H1 (cell line): ENCODE measurements at regions not wholly inside any gene's neighbourhood (a gene's known extent, or its start where the extent isn't known, plus 50 kb on each side); places are given as distances from the start of the nearest gene placed in this dataset.

ENCODE experiments used
- CTCF ChIA-PET: fragments of 300-600 bp; sonication (Branson Sonifier 250); formaldehyde crosslinking; loops from one replicate; lab custom pipeline; 2021; ENCODE audit not compliant: partially characterized antibody; lab: Charles Lee
- POLR2A ChIA-PET: fragments of 300-600 bp; sonication (Branson Sonifier 250); formaldehyde crosslinking; loops from one replicate; lab custom pipeline; 2021; ENCODE audit warnings: inconsistent platforms; ENCODE audit not compliant: partially characterized antibody; lab: Charles Lee
- DNase-seq, 2 experiments: peaks; one replicate each; pipeline versions ENCODE4 v3.0.0 to v3.0.0-alpha.2; 2010 to 2022; ENCODE audit warnings: low spot score in 2 of 2, low read depth in 1 of 2, mixed read lengths in 1 of 2
- FAIRE-seq: peaks from 2 replicates; lab custom pipeline; 2011; peaks lifted over from hg19 to GRCh38; lab: Jason Lieb, UNC
- H2AFZ ChIP-seq: 2 replicates; pipeline ENCODE4 v1.8.1; 2012; ENCODE audit warnings: low read length, inconsistent platforms
- H2AK5ac ChIP-seq: 2 replicates; pipeline ENCODE4 v1.6.1; 2013; ENCODE audit warnings: low read depth, low read length
- H2BK120ac ChIP-seq: replicated peaks from 2 replicates; pipeline ENCODE3; 2013; ENCODE audit warnings: low read depth, low read length, inconsistent platforms
- H2BK12ac ChIP-seq: 2 replicates; pipeline ENCODE4 v1.6.1; 2013; ENCODE audit warnings: low read depth, low read length
- H2BK15ac ChIP-seq: 2 replicates; pipeline ENCODE4 v1.6.1; 2013; ENCODE audit warnings: low read length
- H2BK20ac ChIP-seq: 2 replicates; pipeline ENCODE4 v1.6.1; 2013; ENCODE audit warnings: low read length
- H2BK5ac ChIP-seq: 2 replicates; pipeline ENCODE4 v1.6.1; 2013; ENCODE audit warnings: low read depth, low read length
- H3K14ac ChIP-seq: 2 replicates; pipeline ENCODE4 v1.6.1; 2013; ENCODE audit warnings: inconsistent platforms; ENCODE audit not compliant: insufficient read length
- H3K18ac ChIP-seq: 2 replicates; pipeline ENCODE4 v1.6.1; 2013; ENCODE audit warnings: low read length; ENCODE audit errors: extremely low read depth
- H3K23ac ChIP-seq: 2 replicates; pipeline ENCODE4 v1.6.1; 2013; ENCODE audit warnings: inconsistent platforms; ENCODE audit not compliant: insufficient read length
- H3K23me2 ChIP-seq: 2 replicates; pipeline ENCODE4 v1.6.1; 2013; ENCODE audit warnings: low read depth, low read length
- H3K27ac ChIP-seq: 2 replicates; pipeline ENCODE4 v1.6.1; 2011; ENCODE audit warnings: low read depth, low read length, inconsistent platforms
- H3K27me3 ChIP-seq, 4 experiments: replicated peaks in 1 of 4; 1 replicate in 1 of 4; 2 replicates in 3 of 4; pipeline versions ENCODE4 v1.6.1 to v1.8.1; 2011 to 2013; ENCODE audit warnings: low read length in 3 of 4, mild to moderate bottlenecking in 3 of 4, inconsistent platforms in 2 of 4, mixed read lengths in 2 of 4, moderate library complexity in 1 of 4; ENCODE audit not compliant: control insufficient read depth in 3 of 4, insufficient read depth in 3 of 4; ENCODE audit errors: extremely low read depth in 1 of 4
- H3K36me3 ChIP-seq, 4 experiments: 2 replicates each; pipeline versions ENCODE4 v1.6.1 to v1.8.1; 2011 to 2013; ENCODE audit warnings: mild to moderate bottlenecking in 4 of 4, low read length in 3 of 4, moderate library complexity in 2 of 4, control low read depth in 1 of 4, inconsistent platforms in 1 of 4; ENCODE audit not compliant: insufficient read depth in 4 of 4, control insufficient read depth in 2 of 4
- H3K4ac ChIP-seq: replicated peaks from 2 replicates; pipeline ENCODE3; 2013; ENCODE audit warnings: low read length, low read depth, mixed read lengths, inconsistent platforms; ENCODE audit not compliant: insufficient read length
- H3K4me1 ChIP-seq, 4 experiments: replicated peaks in 1 of 4; 1 replicate in 1 of 4; 2 replicates in 3 of 4; pipeline versions ENCODE4 v1.6.1 to v1.8.1; 2011 to 2013; ENCODE audit warnings: low read length in 3 of 4, inconsistent platforms in 2 of 4, mixed read lengths in 1 of 4; ENCODE audit not compliant: insufficient read depth in 4 of 4, control insufficient read depth in 3 of 4
- H3K4me2 ChIP-seq, 2 experiments: 2 replicates each; pipeline versions ENCODE4 v1.6.1 to v1.8.1; 2011 to 2013; ENCODE audit warnings: low read depth in 2 of 2, low read length in 2 of 2, control low read depth in 1 of 2, inconsistent platforms in 1 of 2, mild to moderate bottlenecking in 1 of 2; ENCODE audit not compliant: insufficient read depth in 1 of 2
- H3K4me3 ChIP-seq, 4 experiments: fragments of 200-600, 300-600 bp in 1 of 4; sonication (generic), shearing (Covaris generic), sonication (Bioruptor Twin) in 1 of 4; 2 replicates each; pipeline versions ENCODE4 v1.5.1 to v1.8.1; 2011 to 2016; ENCODE audit warnings: low read length in 4 of 4, low read depth in 3 of 4, control low read depth in 2 of 4, inconsistent platforms in 2 of 4, mild to moderate bottlenecking in 2 of 4, mixed read lengths in 1 of 4, moderate library complexity in 1 of 4; ENCODE audit not compliant: insufficient read depth in 2 of 4; ENCODE audit errors: extremely low read depth in 1 of 4
- H3K56ac ChIP-seq: replicated peaks from 2 replicates; pipeline ENCODE3; 2013; ENCODE audit warnings: low read depth, mild to moderate bottlenecking, mixed read lengths, low read length, inconsistent platforms; ENCODE audit not compliant: insufficient read length
- H3K79me1 ChIP-seq: 2 replicates; pipeline ENCODE4 v1.6.1; 2013; ENCODE audit warnings: low read depth, low read length, control low read depth
- H3K79me2 ChIP-seq, 2 experiments: 2 replicates each; pipeline versions ENCODE4 v1.6.1 to v1.8.1; 2012 to 2013; ENCODE audit warnings: low read length in 2 of 2, mild to moderate bottlenecking in 2 of 2, inconsistent platforms in 1 of 2; ENCODE audit not compliant: insufficient read depth in 2 of 2, control insufficient read depth in 1 of 2
- H3K9ac ChIP-seq, 4 experiments: replicated peaks in 1 of 4; 1 replicate in 1 of 4; 2 replicates in 3 of 4; pipeline versions ENCODE4 v1.6.1 to v1.8.1; 2011 to 2013; ENCODE audit warnings: low read depth in 3 of 4, low read length in 3 of 4, control low read depth in 2 of 4, mild to moderate bottlenecking in 2 of 4, moderate library complexity in 2 of 4, inconsistent platforms in 1 of 4; ENCODE audit errors: extremely low read depth in 1 of 4
- H3K9me3 ChIP-seq, 2 experiments: 2 replicates each; pipeline versions ENCODE4 v1.6.1 to v1.8.1; 2012 to 2013; ENCODE audit warnings: mild to moderate bottlenecking in 2 of 2, moderate library complexity in 2 of 2, control low read depth in 1 of 2, inconsistent platforms in 1 of 2, low read depth in 1 of 2, low read length in 1 of 2, mixed read lengths in 1 of 2; ENCODE audit not compliant: insufficient read depth in 2 of 2
- H4K20me1 ChIP-seq, 2 experiments: replicated peaks in 1 of 2; 2 replicates each; pipeline versions ENCODE3 to v1.8.1; 2011 to 2013; ENCODE audit warnings: inconsistent platforms in 2 of 2, low read length in 2 of 2, mild to moderate bottlenecking in 1 of 2; ENCODE audit not compliant: insufficient read depth in 2 of 2, control insufficient read depth in 1 of 2
- H4K5ac ChIP-seq: 2 replicates; pipeline ENCODE4 v1.6.1; 2013; ENCODE audit warnings: low read length, low read depth, mixed read lengths, inconsistent platforms; ENCODE audit not compliant: insufficient read length
- H4K8ac ChIP-seq: 2 replicates; pipeline ENCODE4 v1.8.0; 2013; ENCODE audit warnings: mild to moderate bottlenecking, moderate library complexity, low read length, inconsistent platforms; ENCODE audit not compliant: insufficient read depth; ENCODE audit errors: extremely low read depth
- H4K91ac ChIP-seq: replicated peaks from 2 replicates; pipeline ENCODE3; 2013; ENCODE audit warnings: low read length, mixed read lengths, inconsistent platforms; ENCODE audit not compliant: insufficient read length
- CBX8 ChIP-seq: fragments of 300-800, 300-1000 bp; sonication (generic); IDR thresholded peaks from 2 replicates; pipeline ENCODE4 v1.7.1; 2016; ENCODE audit warnings: low read depth, low read length, borderline replicate concordance
- CEBPB ChIP-seq: IDR thresholded peaks from 2 replicates; pipeline ENCODE4 v1.6.1; 2012; ENCODE audit warnings: low read depth, low read length
- CTBP2 ChIP-seq: IDR thresholded peaks from 2 replicates; pipeline ENCODE4 v1.7.0; 2011; ENCODE audit warnings: borderline replicate concordance, mild to moderate bottlenecking, moderate library complexity, mixed read lengths, low read length; ENCODE audit not compliant: insufficient read depth, insufficient read length
- CTCF ChIP-seq, 3 experiments: IDR thresholded peaks; 1 replicate in 2 of 3; 2 replicates in 1 of 3; pipeline versions ENCODE4 v1.5.1 to v1.6.1; 2011; ENCODE audit warnings: low read length in 3 of 3, mild to moderate bottlenecking in 3 of 3, inconsistent platforms in 2 of 3, low read depth in 1 of 3, moderate library complexity in 1 of 3; ENCODE audit not compliant: insufficient read depth in 1 of 3; ENCODE audit errors: control extremely low read depth in 1 of 3
- HDAC2 ChIP-seq, 2 experiments: fragments of 300-600 bp in 1 of 2; sonication (generic) in 1 of 2; IDR thresholded peaks; 2 replicates each; pipeline ENCODE4 v1.6.1; 2011 to 2012; ENCODE audit warnings: low read depth in 2 of 2, low read length in 2 of 2, mild to moderate bottlenecking in 2 of 2, moderate library complexity in 2 of 2, borderline replicate concordance in 1 of 2, inconsistent platforms in 1 of 2
- KDM5A ChIP-seq: fragments of 200-600 bp; IDR thresholded peaks from 2 replicates; pipeline ENCODE4 v1.7.1; 2012; ENCODE audit warnings: mild to moderate bottlenecking, low read length, inconsistent platforms, mixed read lengths
- MAX ChIP-seq: IDR thresholded peaks from 2 replicates; pipeline ENCODE4 v1.6.1; 2012; ENCODE audit warnings: inconsistent platforms
- SP1 ChIP-seq: IDR thresholded peaks from 2 replicates; pipeline ENCODE4 v1.6.1; 2011; ENCODE audit warnings: low read depth, low read length
- SRF ChIP-seq: IDR thresholded peaks from 2 replicates; pipeline ENCODE4 v1.6.1; 2011; ENCODE audit warnings: mild to moderate bottlenecking, low read depth, low read length, moderate library complexity
- TAF1 ChIP-seq: IDR thresholded peaks from 2 replicates; pipeline ENCODE4 v1.6.1; 2011; ENCODE audit warnings: mild to moderate bottlenecking, low read depth, low read length
- WGBS, 2 experiments: shearing (Covaris generic) in 1 of 2; methylation state at CpG; one replicate each; pipeline versions ENCODE4 v1.1.6 to v1.1.7; 2013 to 2015; ENCODE audit warnings: low lambda C conversion rate in 2 of 2, mixed read lengths in 2 of 2, inconsistent platforms in 1 of 2, low coverage in 1 of 2, missing lambda C conversion rate in 1 of 2; ENCODE audit not compliant: insufficient replicate concordance in 2 of 2, insufficient coverage in 1 of 2, insufficient read length in 1 of 2; ENCODE audit errors: extremely low coverage in 1 of 2, missing lambda C conversion rate in 1 of 2; 5-methylcytosine and 5-hydroxymethylcytosine counted together

GRCh38 chr4:183576701-183577404, 72.0 kb downstream of the ING2 start:
- H2BK120ac ChIP-seq, result no peak overlapping the region
- no peak overlapping the region for H2BK20ac ChIP-seq
- H2BK12ac ChIP-seq, result no peak overlapping the region
- no peak overlapping the region for H3K56ac ChIP-seq
- no peaks in the 10 kb centered on the region for H3K79me2 ChIP-seq
- no peaks in the 10 kb centered on the region for H3K9me3 ChIP-seq
- no peak overlapping the region for H3K14ac ChIP-seq
- no peaks in the 10 kb centered on the region for H3K27me3 ChIP-seq
- H3K36me3 ChIP-seq, result no peaks in the 10 kb centered on the region
- no peak overlapping the region; a peak in 1 of 7 replicates for H3K9ac ChIP-seq
- no peak overlapping the region for H4K5ac ChIP-seq
- ChIA-PET CTCF (interaction anchor here (0.8 to 3.8 kb wide), 3 partner anchors 9 to 24 kb away, joined by 3 to 20 read pairs (median 4); no protein-coding TSS in a partner anchor), POLR2A (interaction anchor here (2.2 kb wide), 1 partner anchor 11 kb away, joined by 6 read pairs; no protein-coding TSS in a partner anchor)
- H3K4me3 ChIP-seq, result no peak overlapping the region
- H3K4ac ChIP-seq, result no peak overlapping the region
- FAIRE-seq (no peak), DNase-seq (no peak)
- no peaks in the 10 kb centered on the region for H4K20me1 ChIP-seq
- no peaks in the 10 kb centered on the region for H3K79me1 ChIP-seq
- no peaks in the 10 kb centered on the region for H3K23me2 ChIP-seq
- H4K8ac ChIP-seq, result no peak overlapping the region
- H3K4me2 ChIP-seq, result no peak overlapping the region
- no peaks in the 10 kb centered on the region for H3K4me1 ChIP-seq
- H2AK5ac ChIP-seq, result no peak overlapping the region
- H2BK15ac ChIP-seq, result no peak overlapping the region
- H2BK5ac ChIP-seq, result no peak overlapping the region
- no peak overlapping the region for H3K27ac ChIP-seq
- no peak overlapping the region for H3K23ac ChIP-seq
- no peak overlapping the region for H4K91ac ChIP-seq
- peak overlapping the region; percentile 89; the same call in 1 of the 2 replicates for H2AFZ ChIP-seq
- WGBS, 2 experiments, result 92% methylated on average over 6 of the region's 6 CpGs; no CpG with 5 or more reads in 1 of the 2 experiments
- H3K18ac ChIP-seq, result no peak overlapping the region
- TF ChIP-seq CTBP2 (no peak), KDM5A (no peak), SP1 (no peak), HDAC2 (IDR thresholded peaks at IDR 0.05; ENCODE audit: borderline replicate concordance in 1 of 2, low read depth in 2 of 2, low read length in 2 of 2) (no peak), MAX (no peak), SRF (no peak), TAF1 (no peak), CBX8 (no peak), CTCF (IDR thresholded peaks at IDR 0.05; ENCODE audit: control extremely low read depth in 1 of 3, insufficient read depth in 1 of 3, low read depth in 1 of 3, low read length in 3 of 3) (no peak), CEBPB (no peak)
